H1 (cell line): ENCODE measurements at regions not wholly inside any gene's neighbourhood (a gene's known extent, or its start where the extent isn't known, plus 50 kb on each side); places are given as distances from the start of the nearest gene placed in this dataset.

ENCODE experiments used
- EGR1 ChIP-seq: IDR thresholded peaks from 2 replicates; pipeline ENCODE4 v1.6.1; 2011; ENCODE audit warnings: low read depth, low read length, borderline replicate concordance
- EP300 ChIP-seq, 2 experiments: IDR thresholded peaks; 1 replicate in 1 of 2; 2 replicates in 1 of 2; pipeline ENCODE4 v1.6.1; 2011 to 2012; ENCODE audit warnings: low read depth in 2 of 2, low read length in 2 of 2, mild to moderate bottlenecking in 2 of 2, borderline replicate concordance in 1 of 2, inconsistent platforms in 1 of 2, moderate library complexity in 1 of 2
- EZH2 ChIP-seq: fragments of 200-600 bp; sonication (generic); IDR thresholded peaks from 2 replicates; pipeline ENCODE4 v1.7.1; 2012; ENCODE audit warnings: low read depth, mild to moderate bottlenecking, moderate library complexity, low read length, inconsistent platforms; ENCODE audit not compliant: severe bottlenecking
- HDAC2 ChIP-seq, 2 experiments: fragments of 300-600 bp in 1 of 2; sonication (generic) in 1 of 2; IDR thresholded peaks; 2 replicates each; pipeline ENCODE4 v1.6.1; 2011 to 2012; ENCODE audit warnings: low read depth in 2 of 2, low read length in 2 of 2, mild to moderate bottlenecking in 2 of 2, moderate library complexity in 2 of 2, borderline replicate concordance in 1 of 2, inconsistent platforms in 1 of 2
- POLR2A ChIP-seq, 2 experiments: IDR thresholded peaks; 1 replicate in 1 of 2; 2 replicates in 1 of 2; pipeline ENCODE4 v1.6.1; 2011; ENCODE audit warnings: low read depth in 2 of 2, low read length in 2 of 2, mild to moderate bottlenecking in 2 of 2; ENCODE audit errors: control extremely low read depth in 1 of 2
- SP1 ChIP-seq: IDR thresholded peaks from 2 replicates; pipeline ENCODE4 v1.6.1; 2011; ENCODE audit warnings: low read depth, low read length
- TF ChIP-seq, protein P1 (sequence below), 3 experiments: IDR thresholded peaks; 1 replicate in 2 of 3; 2 replicates in 1 of 3; pipeline versions ENCODE4 v1.5.1 to v1.6.1; 2011; ENCODE audit warnings: low read length in 3 of 3, mild to moderate bottlenecking in 3 of 3, inconsistent platforms in 2 of 3, low read depth in 1 of 3, moderate library complexity in 1 of 3; ENCODE audit not compliant: insufficient read depth in 1 of 3; ENCODE audit errors: control extremely low read depth in 1 of 3
- TF ChIP-seq, protein P2 (sequence below): IDR thresholded peaks from 2 replicates; pipeline ENCODE4 v1.6.1; 2012; ENCODE audit warnings: inconsistent platforms

DNA sequence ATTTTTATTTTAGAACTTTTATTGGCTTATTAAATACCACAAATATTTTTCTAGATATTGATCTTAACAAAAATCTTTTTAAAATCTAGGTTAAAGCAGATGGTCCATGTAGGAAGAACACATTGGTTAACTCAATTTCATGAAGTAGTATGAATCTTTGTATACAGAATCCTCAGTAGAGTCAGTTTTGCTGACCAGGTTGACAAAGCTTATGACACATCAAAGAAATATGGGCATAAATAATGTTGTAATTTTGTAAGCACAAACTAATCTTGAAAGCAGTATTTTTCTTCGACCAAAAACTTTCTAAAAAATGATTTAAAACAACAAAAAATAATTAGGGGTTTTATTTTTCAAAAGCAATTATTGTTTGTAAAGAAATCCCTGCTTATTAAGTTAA, 479.3 kb upstream of the PCDH10 start:
- TF ChIP-seq, protein P1, sequence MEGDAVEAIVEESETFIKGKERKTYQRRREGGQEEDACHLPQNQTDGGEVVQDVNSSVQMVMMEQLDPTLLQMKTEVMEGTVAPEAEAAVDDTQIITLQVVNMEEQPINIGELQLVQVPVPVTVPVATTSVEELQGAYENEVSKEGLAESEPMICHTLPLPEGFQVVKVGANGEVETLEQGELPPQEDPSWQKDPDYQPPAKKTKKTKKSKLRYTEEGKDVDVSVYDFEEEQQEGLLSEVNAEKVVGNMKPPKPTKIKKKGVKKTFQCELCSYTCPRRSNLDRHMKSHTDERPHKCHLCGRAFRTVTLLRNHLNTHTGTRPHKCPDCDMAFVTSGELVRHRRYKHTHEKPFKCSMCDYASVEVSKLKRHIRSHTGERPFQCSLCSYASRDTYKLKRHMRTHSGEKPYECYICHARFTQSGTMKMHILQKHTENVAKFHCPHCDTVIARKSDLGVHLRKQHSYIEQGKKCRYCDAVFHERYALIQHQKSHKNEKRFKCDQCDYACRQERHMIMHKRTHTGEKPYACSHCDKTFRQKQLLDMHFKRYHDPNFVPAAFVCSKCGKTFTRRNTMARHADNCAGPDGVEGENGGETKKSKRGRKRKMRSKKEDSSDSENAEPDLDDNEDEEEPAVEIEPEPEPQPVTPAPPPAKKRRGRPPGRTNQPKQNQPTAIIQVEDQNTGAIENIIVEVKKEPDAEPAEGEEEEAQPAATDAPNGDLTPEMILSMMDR (IDR thresholded peaks at IDR 0.05; ENCODE audit: control extremely low read depth in 1 of 3, insufficient read depth in 1 of 3, low read depth in 1 of 3, low read length in 3 of 3), result no peak
- TF ChIP-seq HDAC2 (IDR thresholded peaks at IDR 0.05; ENCODE audit: borderline replicate concordance in 1 of 2, low read depth in 2 of 2, low read length in 2 of 2) (no peak), EZH2 (no peak), EGR1 (no peak), SP1 (no peak), POLR2A (IDR thresholded peaks at IDR 0.05; ENCODE audit: control extremely low read depth in 1 of 2, low read depth in 2 of 2, low read length in 2 of 2) (no peak), EP300 (IDR thresholded peaks at IDR 0.05; ENCODE audit: borderline replicate concordance in 1 of 2, low read depth in 2 of 2, low read length in 2 of 2) (no peak)
- TF ChIP-seq, protein P2, sequence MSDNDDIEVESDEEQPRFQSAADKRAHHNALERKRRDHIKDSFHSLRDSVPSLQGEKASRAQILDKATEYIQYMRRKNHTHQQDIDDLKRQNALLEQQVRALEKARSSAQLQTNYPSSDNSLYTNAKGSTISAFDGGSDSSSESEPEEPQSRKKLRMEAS, result no peak
